Inflammatory macrophage treated with lipopolysaccharide for 1 hour (primary cell): ENCODE measurements at regions not wholly inside any gene's neighbourhood (a gene's known extent, or its start where the extent isn't known, plus 50 kb on each side); places are given as distances from the start of the nearest gene placed in this dataset.
A peak's percentile ranks its signal among the peaks of the same experiment; 100 is the strongest.
"Not testable (repeated sequence)": the region's sequence is repeated elsewhere in the genome, so short reads cannot be mapped to it uniquely, and the experiment has no call there.

Experiments
- DNase-seq, 2 donors: peaks; one replicate each; pipeline ENCODE4 v3.0.0-alpha.2; 2020 to 2022

- no peak for DNase-seq
Measured at GRCh38 chr5:72649449-72649848, 142.2 kb upstream of the ZNF366 start.

- no peak for DNase-seq
Measured at GRCh38 chr5:72648480-72648879, 141.3 kb upstream of the ZNF366 start.

- DNase-seq = no peak
Measured at GRCh38 chr5:72647806-72648205, 140.6 kb upstream of the ZNF366 start.

GRCh38 chr5:72646246-72646866 is 139.1 kb upstream of the ZNF366 start:
- no peak for DNase-seq

- DNase-seq = no peak
Measured at GRCh38 chr5:72645064-72645846, 138.0 kb upstream of the ZNF366 start.

GRCh38 chr5:72644296-72644695 is 137.1 kb upstream of the ZNF366 start:
- DNase-seq = peak; percentile 4 to 32

GRCh38 chr5:72641164-72641563 is 134.0 kb upstream of the ZNF366 start:
- DNase-seq = no peak

GRCh38 chr5:72637058-72637457 is 129.8 kb upstream of the ZNF366 start:
- DNase-seq = no peak

GRCh38 chr5:72636565-72636964 is 129.4 kb upstream of the ZNF366 start:
- DNase-seq = not testable (repeated sequence)

- peak in 1 of 2 donors; percentile 12 for DNase-seq
Measured at GRCh38 chr5:72634444-72634843, 127.2 kb upstream of the ZNF366 start.

- no peak for DNase-seq
Measured at GRCh38 chr5:72633649-72634048, 126.4 kb upstream of the ZNF366 start.

- no peak for DNase-seq
Measured at GRCh38 chr5:72633041-72633445, 125.8 kb upstream of the ZNF366 start.

- DNase-seq = no peak
Measured at GRCh38 chr5:72630721-72631120, 123.5 kb upstream of the ZNF366 start.

- no peak for DNase-seq
Measured at GRCh38 chr5:72630081-72630480, 122.9 kb upstream of the ZNF366 start.

GRCh38 chr5:72628771-72629371 is 121.7 kb upstream of the ZNF366 start:
- DNase-seq = no peak

- no peak for DNase-seq
Measured at GRCh38 chr5:72625332-72625731, 118.1 kb upstream of the ZNF366 start.

GRCh38 chr5:72624641-72625236 is 117.5 kb upstream of the ZNF366 start:
- no peak for DNase-seq

- no peak for DNase-seq
Measured at GRCh38 chr5:72623936-72624335, 116.7 kb upstream of the ZNF366 start.

- no peak for DNase-seq
Measured at GRCh38 chr5:72623323-72623722, 116.1 kb upstream of the ZNF366 start.

- no peak for DNase-seq
Measured at GRCh38 chr5:72622170-72622760, 115.1 kb upstream of the ZNF366 start.

GRCh38 chr5:72621576-72621975 is 114.4 kb upstream of the ZNF366 start:
- no peak for DNase-seq

- DNase-seq = no peak
Measured at GRCh38 chr5:72619677-72620076, 112.5 kb upstream of the ZNF366 start.

- no peak for DNase-seq
Measured at GRCh38 chr5:72619251-72619650, 112.0 kb upstream of the ZNF366 start.
